Left ventricle myocardium inferior (tissue), 1 donor: ENCODE measurements at regions not wholly inside any gene's neighbourhood (a gene's known extent, or its start where the extent isn't known, plus 50 kb on each side); places are given as distances from the start of the nearest gene placed in this dataset.

Experiments used
- DNase-seq: peaks from one replicate; pipeline ENCODE4 v3.0.0-alpha.2; 2020
- H3K27ac ChIP-seq: fragments of 200-600 bp; replicated peaks from 2 replicates; pipeline ENCODE4 v1.8.0; 2021
- H3K27me3 ChIP-seq: fragments of 200-600 bp; 2 replicates; pipeline ENCODE4 v1.8.0; 2021; ENCODE audit warnings: low read depth
- H3K36me3 ChIP-seq: fragments of 200-600 bp; 2 replicates; pipeline ENCODE4 v1.8.0; 2021
- H3K4me1 ChIP-seq: fragments of 200-600 bp; 2 replicates; pipeline ENCODE4 v1.8.0; 2021
- H3K4me3 ChIP-seq: fragments of 200-600 bp; 2 replicates; pipeline ENCODE4 v1.8.0; 2021; ENCODE audit warnings: mild to moderate bottlenecking, moderate library complexity
- H3K9me3 ChIP-seq: fragments of 200-600 bp; replicated peaks from 2 replicates; pipeline ENCODE4 v1.8.0; 2021
- CTCF ChIP-seq: fragments of 200-600 bp; IDR thresholded peaks from 2 replicates; pipeline ENCODE4 v1.8.0; 2021; ENCODE audit warnings: antibody characterized with exemption, mild to moderate bottlenecking, borderline replicate concordance
- intact Hi-C: fragments of 100-400 bp; cut with micrococcal nuclease; formaldehyde crosslinking; loops from one replicate; pipeline ENCODE4 v1.11.0; 2022
- donor health status: DM: no; HTN: yes; CAD: no; lungs with severe emphysema.

- peak; percentile 18 for DNase-seq
- H3K4me1 ChIP-seq = peaks cover 54% of the 10 kb centered on the region
- TF ChIP-seq CTCF = no peak
- intact Hi-C loops = no loop called here
- H3K9me3 ChIP-seq = no peaks in the 10 kb centered on the region
- peak overlapping the region; percentile 87 for H3K27ac ChIP-seq
- no peaks in the 10 kb centered on the region for H3K27me3 ChIP-seq
- H3K4me3 ChIP-seq = peak overlapping the region; percentile 41
- H3K36me3 ChIP-seq = no peaks in the 10 kb centered on the region
These were observed 82.7 kb upstream of the NEURL1B start for GRCh38 chr5:172558076-172558976.

- DNase-seq = peak; percentile 59
- peak overlapping the region; percentile 87 for H3K27ac ChIP-seq
- peak overlapping the region; percentile 25 for H3K4me3 ChIP-seq
- intact Hi-C loops = no loop called here
- H3K36me3 ChIP-seq = no peaks in the 10 kb centered on the region
- peak; percentile 37 for TF ChIP-seq CTCF
- no peaks in the 10 kb centered on the region for H3K9me3 ChIP-seq
- no peaks in the 10 kb centered on the region for H3K27me3 ChIP-seq
- peaks cover 54% of the 10 kb centered on the region for H3K4me1 ChIP-seq
These were observed 84.0 kb upstream of the NEURL1B start for GRCh38 chr5:172556971-172557461.

- H3K9me3 ChIP-seq = no peaks in the 10 kb centered on the region
- no peak for TF ChIP-seq CTCF
- H3K4me1 ChIP-seq = peaks cover 54% of the 10 kb centered on the region
- intact Hi-C loops = no loop called here
- H3K4me3 ChIP-seq = no peak overlapping the region
- DNase-seq = peak; percentile 13
- no peaks in the 10 kb centered on the region for H3K36me3 ChIP-seq
- no peaks in the 10 kb centered on the region for H3K27me3 ChIP-seq
- H3K27ac ChIP-seq = peak overlapping the region; percentile 87
These were observed 84.8 kb upstream of the NEURL1B start for GRCh38 chr5:172556262-172556661.

GRCh38 chr5:172554562-172554961 is 86.5 kb upstream of the NEURL1B start:
- Histone ChIP-seq H3K9me3 (no peaks in the 10 kb centered on the region), H3K4me1 (peaks cover 71% of the 10 kb centered on the region), H3K36me3 (no peaks in the 10 kb centered on the region), H3K27ac (no peak overlapping the region), H3K27me3 (no peaks in the 10 kb centered on the region), H3K4me3 (no peak overlapping the region)
- peak; percentile 18 for DNase-seq
- TF ChIP-seq CTCF = no peak
- intact Hi-C loops = no loop called here

GRCh38 chr5:172553903-172554302 is 87.2 kb upstream of the NEURL1B start:
- no peak overlapping the region for H3K27ac ChIP-seq
- no peaks in the 10 kb centered on the region for H3K9me3 ChIP-seq
- no peak for TF ChIP-seq CTCF
- no peaks in the 10 kb centered on the region for H3K36me3 ChIP-seq
- H3K4me1 ChIP-seq = peaks cover 71% of the 10 kb centered on the region
- no peak overlapping the region for H3K4me3 ChIP-seq
- H3K27me3 ChIP-seq = no peaks in the 10 kb centered on the region
- intact Hi-C loops = no loop called here
- DNase-seq = peak; percentile 8
